Central memory CD8-positive, alpha-beta T cell (primary cell): ENCODE measurements at regions not wholly inside any gene's neighbourhood (a gene's known extent, or its start where the extent isn't known, plus 50 kb on each side); places are given as distances from the start of the nearest gene placed in this dataset.

Experiments
- ATAC-seq: fragments of 150-1000 bp; cut with Tn5 transposase; replicated peaks from 2 replicates; pipeline ENCODE4 v1.10.0; 2022; ENCODE audit warnings: mild to moderate bottlenecking, moderate FRiP score, moderate number of reproducible peaks; ENCODE audit not compliant: poor library complexity, severe bottlenecking; ENCODE audit errors: extremely low read depth
- DNase-seq, 2 donors: peaks; one replicate each; pipeline ENCODE4 v3.0.0; 2021; ENCODE audit warnings: low spot score in 2 of 2
- H3K27ac Mint-ChIP-seq: one replicate; pipeline ENCODE4 v1.8.0; 2022; ENCODE audit warnings: low read depth, mild to moderate bottlenecking, moderate library complexity, mixed read lengths
- H3K27me3 Mint-ChIP-seq: one replicate; pipeline ENCODE4 v1.8.0; 2022; ENCODE audit warnings: mixed read lengths
- H3K36me3 Mint-ChIP-seq: one replicate; pipeline ENCODE4 v1.8.0; 2022; ENCODE audit warnings: mild to moderate bottlenecking, moderate library complexity, mixed read lengths; ENCODE audit not compliant: insufficient read depth
- H3K4me1 Mint-ChIP-seq: one replicate; pipeline ENCODE4 v1.8.0; 2022; ENCODE audit warnings: mixed read lengths
- H3K4me3 Mint-ChIP-seq: one replicate; pipeline ENCODE4 v1.8.0; 2022; ENCODE audit warnings: mild to moderate bottlenecking, moderate library complexity, mixed read lengths
- H3K9me3 Mint-ChIP-seq: one replicate; pipeline ENCODE4 v1.8.0; 2022; ENCODE audit warnings: mixed read lengths

DNA sequence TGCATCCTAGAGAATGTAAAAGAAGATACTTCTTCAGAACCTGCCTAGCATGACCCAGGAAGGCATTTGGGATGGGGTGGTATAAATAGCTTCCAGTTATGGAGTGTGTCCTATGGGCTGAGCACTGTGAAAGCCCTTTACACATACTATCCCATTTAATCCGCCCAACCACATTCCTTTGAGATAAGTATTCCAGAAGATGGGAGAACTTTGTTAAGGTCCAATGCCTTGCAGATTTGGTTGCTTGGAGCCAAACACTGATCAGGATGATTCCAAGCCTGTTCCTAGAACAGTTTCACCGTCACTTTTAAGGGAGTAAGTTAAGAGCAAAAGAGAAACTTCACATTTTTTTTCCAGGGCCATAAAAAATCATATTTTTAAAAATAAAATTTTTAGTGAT, 82.5 kb upstream of the CLMN start:
- no peaks in the 10 kb centered on the region for H3K27me3 Mint-ChIP-seq
- ATAC-seq (no peak), DNase-seq (no peak)
- peaks cover 3% of the 10 kb centered on the region for H3K36me3 Mint-ChIP-seq
- H3K27ac Mint-ChIP-seq, result no peak overlapping the region
- H3K4me1 Mint-ChIP-seq, result no peaks in the 10 kb centered on the region
- no peak overlapping the region for H3K4me3 Mint-ChIP-seq
- H3K9me3 Mint-ChIP-seq, result no peaks in the 10 kb centered on the region

DNA sequence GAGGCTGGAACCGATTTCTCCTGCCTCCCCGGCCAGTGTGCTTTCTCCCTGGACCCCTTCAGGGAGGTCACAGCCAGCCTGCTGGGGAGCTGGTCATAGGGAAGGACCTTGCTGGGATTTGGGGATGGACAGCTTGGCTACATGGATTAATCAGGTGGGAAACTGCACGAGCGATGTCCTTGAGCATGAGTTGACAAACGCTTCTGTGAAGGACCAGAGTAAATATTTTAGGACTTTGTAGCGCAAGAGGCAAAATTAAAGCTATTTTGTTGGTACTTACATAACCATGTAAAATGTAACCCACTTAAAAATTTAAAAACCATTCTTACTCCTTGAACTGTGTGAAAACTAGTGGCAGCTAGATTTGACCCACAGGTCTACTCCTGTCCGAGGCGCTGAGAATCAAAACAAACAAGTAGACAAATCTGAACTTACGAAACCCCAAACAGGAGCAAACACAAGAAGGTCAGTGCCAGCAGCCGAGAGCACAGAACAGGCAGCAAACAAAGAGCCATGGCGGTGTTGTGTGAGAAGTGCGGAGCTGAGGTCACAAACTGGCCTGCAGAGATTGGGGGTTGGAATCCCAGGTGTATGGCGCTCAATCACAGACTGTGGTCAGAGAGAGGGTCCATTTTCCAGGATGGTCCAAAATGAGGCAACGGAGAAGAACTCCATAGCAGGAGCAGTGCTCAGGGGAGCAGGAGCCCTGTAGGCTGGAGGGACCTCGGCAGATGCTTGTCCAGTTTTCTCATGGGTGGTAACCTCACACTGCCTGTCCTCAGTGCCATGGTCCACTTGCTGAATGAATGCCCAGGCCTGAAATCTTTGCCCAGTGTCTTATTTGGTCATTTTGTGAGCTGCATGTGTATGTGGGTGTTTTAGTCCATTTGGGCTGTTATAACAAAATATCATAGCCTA, 79.2 kb upstream of the CLMN start:
- ATAC-seq, result no peak
- Mint-ChIP-seq H3K36me3 (peaks cover 2% of the 10 kb centered on the region), H3K9me3 (no peaks in the 10 kb centered on the region)

DNA sequence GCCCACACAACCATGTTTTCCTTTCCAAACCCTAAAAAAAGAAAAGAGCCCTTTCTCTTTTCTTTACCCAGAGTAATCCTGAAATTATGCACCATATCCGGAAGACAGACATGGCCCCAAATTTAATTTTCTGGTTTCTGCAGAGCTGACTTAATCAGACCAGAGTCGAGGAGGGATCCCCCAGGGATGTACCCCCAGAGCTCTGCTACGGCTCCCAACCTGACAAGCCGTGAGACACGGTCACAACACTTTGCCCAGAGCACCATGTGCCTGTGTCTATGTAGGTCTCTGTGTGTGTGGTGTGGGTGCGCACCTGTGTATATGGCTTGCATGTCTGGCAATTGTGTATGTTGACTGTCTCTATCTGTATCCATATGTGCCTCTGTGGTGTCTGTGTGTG, 77.6 kb upstream of the CLMN start:
- no peak overlapping the region for H3K4me3 Mint-ChIP-seq
- no peaks in the 10 kb centered on the region for H3K4me1 Mint-ChIP-seq
- H3K36me3 Mint-ChIP-seq, result peaks cover 2% of the 10 kb centered on the region
- DNase-seq (no peak), ATAC-seq (no peak)
- H3K27me3 Mint-ChIP-seq, result no peaks in the 10 kb centered on the region
- H3K9me3 Mint-ChIP-seq, result no peaks in the 10 kb centered on the region
- no peak overlapping the region for H3K27ac Mint-ChIP-seq

More for the DNA sequence above, 79.2 kb upstream of the CLMN start:
- H3K4me1 Mint-ChIP-seq, result no peaks in the 10 kb centered on the region
- no peak for DNase-seq
- H3K27me3 Mint-ChIP-seq, result no peaks in the 10 kb centered on the region
- H3K27ac Mint-ChIP-seq, result no peak overlapping the region
- no peak overlapping the region for H3K4me3 Mint-ChIP-seq

DNA sequence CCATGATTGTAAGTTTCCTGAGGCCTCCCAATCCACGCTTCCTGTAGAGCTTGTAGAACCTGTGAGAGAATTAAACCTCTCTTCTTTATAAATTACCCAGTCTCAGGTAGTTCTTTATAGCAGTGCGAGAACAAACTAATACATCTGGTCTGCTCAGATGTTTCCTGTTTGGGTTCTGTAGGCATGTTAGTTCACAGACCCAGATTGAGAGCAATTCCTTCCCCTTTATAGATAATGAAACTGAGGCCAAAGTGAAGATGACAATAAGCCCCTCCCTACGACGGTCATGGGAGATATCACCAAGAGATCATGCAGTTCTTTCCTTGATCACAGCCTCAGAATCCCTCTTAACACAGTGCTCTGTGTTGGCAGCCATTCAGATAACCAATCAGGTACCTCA, 76.5 kb upstream of the CLMN start:
- Mint-ChIP-seq H3K27me3 (no peaks in the 10 kb centered on the region), H3K27ac (no peak overlapping the region), H3K4me3 (no peak overlapping the region), H3K9me3 (no peaks in the 10 kb centered on the region), H3K36me3 (peaks cover 2% of the 10 kb centered on the region), H3K4me1 (no peaks in the 10 kb centered on the region)
- no peak for DNase-seq
- no peak for ATAC-seq

DNA sequence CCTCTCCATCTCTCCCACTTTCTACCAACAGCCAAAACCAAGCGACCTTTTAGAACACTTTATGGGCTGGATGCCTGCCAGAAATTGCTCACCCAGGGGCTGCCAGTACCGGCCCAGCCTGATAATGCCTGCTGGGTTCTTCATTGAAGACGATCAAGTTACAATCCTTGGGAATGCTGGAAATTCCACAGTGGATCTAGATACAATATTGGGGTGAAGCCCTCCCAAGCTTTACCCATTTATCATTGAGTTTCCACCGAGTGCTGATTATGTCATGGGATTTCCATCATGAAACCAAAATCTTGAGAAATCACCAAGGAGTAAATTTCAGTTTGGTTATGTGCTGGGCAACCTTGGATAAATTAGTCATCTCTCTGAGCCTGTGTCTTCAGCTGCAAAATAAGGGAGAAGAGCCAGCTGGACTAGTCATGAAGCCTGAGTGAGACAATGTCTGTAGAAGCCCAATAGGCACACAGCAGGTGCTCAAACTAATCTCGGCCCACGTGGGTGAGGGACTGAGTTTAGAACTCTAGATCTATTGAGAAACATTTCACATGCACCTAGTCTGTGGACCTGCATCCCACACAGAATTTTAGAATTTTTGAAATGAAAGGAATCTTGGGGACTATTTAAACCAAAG, 75.5 kb upstream of the CLMN start:
- Mint-ChIP-seq H3K36me3 (peaks cover under 1% of the 10 kb centered on the region), H3K27me3 (no peaks in the 10 kb centered on the region), H3K4me1 (no peaks in the 10 kb centered on the region), H3K4me3 (no peak overlapping the region), H3K9me3 (no peaks in the 10 kb centered on the region), H3K27ac (no peak overlapping the region)
- no peak for ATAC-seq
- no peak for DNase-seq

DNA sequence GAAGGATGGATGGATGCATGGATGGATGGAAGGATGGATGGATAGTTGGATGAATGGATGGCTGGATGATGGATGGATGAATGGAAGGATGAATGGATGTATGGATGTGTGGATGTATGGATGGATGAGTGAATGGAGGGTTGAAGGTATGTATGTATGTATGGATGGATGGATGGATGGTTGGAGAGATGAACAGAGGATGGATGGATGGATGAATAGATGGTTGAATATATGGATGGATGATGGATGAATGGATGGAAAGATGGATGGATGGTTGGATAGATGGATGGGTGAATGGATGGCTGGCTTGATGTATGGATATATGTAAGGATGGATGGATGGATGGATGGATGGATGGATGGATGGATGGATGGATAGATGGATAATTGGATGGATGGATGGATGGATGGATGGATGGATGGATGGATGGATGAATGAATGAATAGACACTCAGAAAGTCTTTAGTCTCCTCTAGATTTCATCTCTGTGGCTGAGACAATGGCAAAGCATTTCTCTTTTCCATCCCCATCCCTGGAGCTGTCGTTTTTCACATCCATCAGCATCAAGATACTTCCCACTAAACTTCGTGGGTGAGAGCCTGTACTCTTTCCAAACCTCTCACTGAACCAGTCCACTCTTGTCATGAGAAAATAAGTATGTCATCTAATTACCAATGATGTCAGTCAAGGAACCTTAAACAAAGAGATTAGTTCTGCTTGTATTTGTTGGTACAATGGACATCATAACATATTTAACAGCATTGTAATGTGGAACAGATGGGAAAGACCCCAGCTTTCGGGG, 74.8 kb upstream of the CLMN start:
- Mint-ChIP-seq H3K9me3 (no peaks in the 10 kb centered on the region), H3K27me3 (no peaks in the 10 kb centered on the region), H3K4me1 (no peaks in the 10 kb centered on the region), H3K36me3 (no peaks in the 10 kb centered on the region), H3K4me3 (no peak overlapping the region), H3K27ac (no peak overlapping the region)
- ATAC-seq (no peak), DNase-seq (no peak)

DNA sequence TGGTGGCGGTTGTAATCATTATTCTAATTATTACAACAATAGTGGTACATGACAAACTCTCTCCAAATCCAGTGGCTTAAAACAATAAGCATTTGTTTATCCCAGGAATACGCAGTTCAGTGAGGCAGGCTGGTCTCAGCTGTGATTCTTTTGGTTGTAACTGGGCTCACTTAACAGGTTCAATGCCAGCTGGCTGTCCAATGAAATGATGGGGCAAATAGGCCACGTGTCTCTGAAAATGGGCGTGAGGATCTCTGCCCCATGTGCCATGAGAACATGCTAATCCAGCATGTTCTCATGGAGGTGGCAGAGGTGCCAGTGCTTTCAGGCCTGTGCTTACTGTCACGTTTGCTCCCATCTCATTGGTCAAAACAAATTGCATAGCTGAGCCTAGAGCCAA, 73.1 kb upstream of the CLMN start:
- no peaks in the 10 kb centered on the region for H3K4me1 Mint-ChIP-seq
- H3K9me3 Mint-ChIP-seq, result no peaks in the 10 kb centered on the region
- H3K4me3 Mint-ChIP-seq, result no peak overlapping the region
- no peak for ATAC-seq
- peaks cover 12% of the 10 kb centered on the region for H3K27me3 Mint-ChIP-seq
- H3K36me3 Mint-ChIP-seq, result no peaks in the 10 kb centered on the region
- no peak for DNase-seq
- no peak overlapping the region for H3K27ac Mint-ChIP-seq

DNA sequence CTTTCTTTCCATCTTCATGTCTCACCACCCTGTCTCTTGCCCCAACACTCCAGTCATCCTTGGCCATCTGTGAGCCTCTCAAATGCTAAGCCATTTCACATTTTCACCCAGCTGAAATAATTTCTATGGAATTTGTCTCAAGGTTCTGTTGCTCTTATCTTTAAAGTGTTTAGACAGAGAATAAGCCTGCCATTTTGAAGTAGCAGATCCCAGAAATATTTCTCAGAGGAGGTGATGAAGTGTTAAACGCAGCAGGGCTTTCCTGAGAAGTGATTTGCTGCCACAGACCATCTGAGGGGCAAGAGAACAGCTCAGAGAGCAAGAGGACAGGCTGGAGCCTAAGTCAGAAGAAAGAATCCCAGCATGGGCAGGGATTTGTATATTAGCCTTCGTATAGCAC, 71.6 kb upstream of the CLMN start:
- Mint-ChIP-seq H3K27me3 (peaks cover 24% of the 10 kb centered on the region), H3K4me3 (no peak overlapping the region), H3K4me1 (no peaks in the 10 kb centered on the region), H3K36me3 (no peaks in the 10 kb centered on the region), H3K9me3 (no peaks in the 10 kb centered on the region), H3K27ac (no peak overlapping the region)
- ATAC-seq, result no peak
- DNase-seq, result no peak

DNA sequence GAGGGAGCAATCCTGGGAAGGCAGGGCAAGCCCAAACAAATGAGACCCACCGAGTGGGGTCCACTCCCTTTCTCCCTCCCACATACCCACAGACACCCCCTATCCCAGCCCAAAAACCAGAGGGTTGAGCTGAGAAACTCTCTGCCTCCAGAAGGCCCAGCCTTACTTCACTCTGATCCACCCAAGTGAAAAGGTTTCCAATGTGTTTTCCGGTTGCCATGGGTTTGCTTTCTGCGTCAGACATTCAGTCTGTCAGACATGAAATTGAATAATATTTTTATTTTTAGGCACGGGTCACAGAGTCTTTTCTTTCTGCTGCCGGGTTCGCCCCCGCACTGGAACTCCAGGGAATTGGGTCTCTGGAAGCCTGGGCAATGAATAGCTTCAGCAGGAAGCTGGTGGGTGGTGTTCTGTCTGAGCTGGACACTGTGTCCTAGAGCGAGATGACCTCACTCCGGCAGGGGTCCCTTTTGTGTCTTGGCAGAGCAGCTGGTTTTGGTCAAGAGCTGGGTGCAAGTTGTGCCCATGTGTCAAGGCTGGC, 69.8 kb upstream of the CLMN start:
- Mint-ChIP-seq H3K9me3 (no peaks in the 10 kb centered on the region), H3K27ac (no peak overlapping the region), H3K27me3 (peaks cover 41% of the 10 kb centered on the region), H3K4me3 (no peak overlapping the region), H3K4me1 (no peaks in the 10 kb centered on the region), H3K36me3 (no peaks in the 10 kb centered on the region)
- no peak for ATAC-seq
- no peak for DNase-seq

DNA sequence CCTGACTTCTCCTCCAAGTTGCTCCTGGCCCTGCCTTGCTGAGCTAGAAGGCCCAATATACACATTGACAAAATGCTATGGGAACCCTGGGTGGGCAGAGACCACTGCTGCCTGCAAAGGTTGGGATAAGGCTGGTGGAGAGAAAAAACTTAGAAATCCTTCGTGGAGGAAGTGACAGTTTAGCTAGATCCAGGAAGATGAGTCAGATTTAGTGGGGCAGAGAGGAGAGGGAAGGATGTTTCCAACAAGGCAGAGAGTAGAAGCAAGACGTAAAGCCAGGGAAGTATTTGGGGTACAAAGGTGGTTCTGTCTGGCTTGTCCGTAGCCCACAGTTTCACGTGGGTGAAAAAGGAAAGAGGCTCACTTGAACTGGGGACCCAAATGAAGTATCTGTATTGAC, 69.0 kb upstream of the CLMN start:
- H3K4me3 Mint-ChIP-seq, result no peak overlapping the region
- ATAC-seq (no peak), DNase-seq (no peak)
- no peaks in the 10 kb centered on the region for H3K4me1 Mint-ChIP-seq
- H3K27ac Mint-ChIP-seq, result no peak overlapping the region
- peaks cover 49% of the 10 kb centered on the region for H3K27me3 Mint-ChIP-seq
- H3K36me3 Mint-ChIP-seq, result peaks cover 1% of the 10 kb centered on the region
- H3K9me3 Mint-ChIP-seq, result no peaks in the 10 kb centered on the region

DNA sequence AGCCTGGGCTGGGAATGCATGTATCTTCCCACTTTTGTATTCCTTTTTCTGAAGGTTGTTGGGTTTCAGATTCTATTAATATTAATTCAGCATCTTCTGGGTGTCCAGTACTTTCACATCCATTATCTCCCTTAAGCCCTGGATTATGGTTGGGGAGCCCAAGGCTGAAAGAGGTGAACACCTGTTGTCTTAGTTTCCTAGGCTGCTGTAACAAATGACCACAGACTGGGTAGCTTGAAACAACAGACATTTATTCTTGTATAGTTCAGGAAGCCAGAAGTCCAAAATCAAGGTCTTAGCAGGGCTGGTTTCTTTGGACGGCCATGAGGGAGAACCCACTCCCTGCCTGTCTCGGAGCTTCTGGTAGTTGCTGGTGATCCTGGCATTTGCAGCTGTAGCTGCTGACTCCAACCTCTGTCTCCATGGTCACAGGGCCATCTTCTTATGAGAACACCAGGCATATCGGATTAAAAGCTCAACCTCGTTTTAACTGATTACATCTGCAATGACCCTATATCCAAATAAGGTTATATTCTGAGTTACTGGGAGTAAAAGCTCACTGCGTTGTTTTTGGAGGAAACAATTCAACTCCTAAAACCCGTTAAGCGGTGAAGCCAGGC, 68.2 kb upstream of the CLMN start:
- ATAC-seq (no peak), DNase-seq (no peak)
- Mint-ChIP-seq H3K27me3 (peaks cover 52% of the 10 kb centered on the region), H3K4me1 (no peaks in the 10 kb centered on the region), H3K4me3 (no peak overlapping the region), H3K27ac (no peak overlapping the region), H3K36me3 (peaks cover 1% of the 10 kb centered on the region), H3K9me3 (no peaks in the 10 kb centered on the region)

DNA sequence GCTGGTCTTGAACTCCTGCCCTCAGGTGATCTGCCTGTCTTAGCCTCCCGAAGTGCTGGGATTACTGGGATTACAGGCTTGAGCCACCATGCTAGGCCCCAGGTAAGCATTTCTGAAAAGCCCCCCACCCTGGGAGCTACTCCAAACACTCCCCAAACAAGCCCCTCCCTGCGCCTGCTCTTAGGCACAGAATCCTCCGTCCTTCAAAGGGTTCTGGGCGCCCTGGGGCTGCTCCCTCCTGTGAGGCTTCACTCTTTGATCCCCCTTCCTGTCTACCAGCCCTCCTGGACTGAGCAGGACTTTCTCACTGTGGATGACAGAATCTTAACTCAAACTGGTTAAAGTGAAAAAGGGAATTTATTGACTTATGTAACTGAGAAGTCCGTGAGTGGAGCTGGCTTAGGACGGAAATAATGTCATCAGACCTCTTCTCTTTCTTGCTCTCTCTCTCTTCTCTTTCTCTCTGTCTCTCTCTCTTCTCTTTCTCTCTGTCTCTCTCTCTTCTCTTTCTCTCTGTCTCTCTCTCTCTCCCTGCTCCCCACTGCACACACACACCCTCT, 66.9 kb upstream of the CLMN start:
- peaks cover 52% of the 10 kb centered on the region for H3K27me3 Mint-ChIP-seq
- H3K36me3 Mint-ChIP-seq, result peaks cover 1% of the 10 kb centered on the region
- DNase-seq (no peak), ATAC-seq (no peak)
- no peak overlapping the region for H3K27ac Mint-ChIP-seq
- H3K4me3 Mint-ChIP-seq, result no peak overlapping the region
- H3K4me1 Mint-ChIP-seq, result no peaks in the 10 kb centered on the region
- H3K9me3 Mint-ChIP-seq, result no peaks in the 10 kb centered on the region
